Kasumi-1 (cell line): ENCODE measurements at regions not wholly inside any gene's neighbourhood (a gene's known extent, or its start where the extent isn't known, plus 50 kb on each side); places are given as distances from the start of the nearest gene placed in this dataset.
"Not testable (repeated sequence)": the region's sequence is repeated elsewhere in the genome, so short reads cannot be mapped to it uniquely, and the experiment has no call there.

ENCODE experiments used
- DNase-seq, 2 experiments: peaks; one replicate each; lab custom pipeline; 2025; lab: John Stamatoyannopoulos, UW

- DNase-seq, result no peak
Observed at GRCh38 chr10:125605167-125605566, 77.8 kb downstream of the TEX36 start.

DNA sequence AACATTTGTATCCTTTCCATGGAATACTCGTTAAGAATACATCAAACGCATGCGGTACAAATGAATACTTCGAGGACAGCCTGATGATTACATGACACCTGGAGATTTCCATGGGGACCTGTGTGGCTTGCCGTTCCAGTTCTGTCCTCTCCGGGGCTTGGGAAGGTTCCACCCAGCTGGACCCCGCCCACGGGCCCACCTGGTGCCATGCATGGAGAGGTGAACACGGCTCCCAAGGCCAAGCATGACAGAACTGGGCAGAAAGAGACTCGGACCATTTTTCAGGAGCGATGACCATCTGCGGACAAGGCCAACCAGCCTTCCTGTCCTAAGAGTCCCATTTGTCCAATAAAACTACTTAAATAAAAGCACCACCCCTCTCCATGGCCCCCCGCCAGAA lies 80.1 kb downstream of the TEX36 start:
- no peak for DNase-seq

DNA sequence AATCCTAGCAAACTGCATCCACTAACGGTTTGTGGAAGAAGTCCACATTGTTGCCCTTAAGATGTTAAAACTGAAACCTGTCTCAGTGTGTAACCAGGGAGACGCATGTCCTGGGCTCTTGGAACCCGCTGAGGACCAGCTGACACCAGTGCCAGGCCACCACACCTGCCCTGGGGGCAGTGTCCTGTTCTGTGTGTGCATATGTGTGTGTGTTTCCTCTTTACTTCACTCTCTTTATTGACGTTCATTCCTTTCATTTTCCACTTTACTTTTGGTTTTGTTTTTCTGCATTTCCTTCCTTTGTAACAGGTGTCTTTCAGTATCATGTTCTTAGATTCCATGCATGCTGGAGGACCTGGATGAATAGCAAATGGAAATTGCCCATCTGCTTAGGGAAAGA lies 83.8 kb downstream of the TEX36 start:
- no peak for DNase-seq

GRCh38 chr10:125595911-125596310 lies 87.1 kb downstream of the TEX36 start:
- DNase-seq, result no peak

DNA sequence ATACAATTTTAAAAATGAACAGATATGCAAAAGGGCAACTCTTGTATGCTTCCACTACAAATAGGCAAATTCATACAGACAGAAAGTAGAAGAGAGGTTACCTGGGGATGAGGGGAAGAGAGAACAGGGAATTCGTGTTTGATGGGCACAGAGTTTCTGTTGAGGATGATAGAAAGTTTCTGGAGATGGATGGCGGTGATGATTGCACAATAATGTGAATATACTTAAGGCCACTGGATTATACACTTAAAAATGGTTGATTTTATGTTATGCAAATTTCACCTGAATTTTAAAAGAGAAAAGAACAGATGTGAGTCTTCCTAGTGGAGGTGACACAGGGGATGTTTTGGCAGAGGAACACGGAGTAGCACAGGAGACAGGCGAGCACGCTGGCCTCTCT lies 89.3 kb downstream of the TEX36 start:
- no peak for DNase-seq

- no peak for DNase-seq
Observed at GRCh38 chr10:125592897-125593296, 90.1 kb downstream of the TEX36 start.

DNA sequence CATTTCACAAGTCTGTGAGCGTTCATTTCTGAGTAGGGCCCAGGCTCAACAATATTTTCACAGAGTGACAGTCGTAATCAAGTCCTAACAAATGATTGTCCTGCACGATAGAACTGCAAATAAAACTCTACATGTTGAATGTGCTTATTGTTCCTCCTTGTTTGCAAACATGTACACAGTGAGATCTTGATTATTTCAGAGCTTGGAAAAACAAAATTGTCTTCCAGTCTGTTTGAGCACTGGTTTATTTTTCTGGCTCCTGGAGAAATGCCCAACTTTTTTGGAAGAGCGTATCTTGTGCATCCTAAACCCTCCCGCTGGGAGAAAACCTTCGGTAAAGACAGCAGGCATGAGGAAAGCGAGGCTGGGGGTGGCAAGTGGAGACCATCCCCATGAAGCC lies 91.1 kb downstream of the TEX36 start:
- DNase-seq, result no peak

- not testable (repeated sequence) for DNase-seq
Observed at GRCh38 chr10:125588738-125589137, 94.2 kb downstream of the TEX36 start.

DNA sequence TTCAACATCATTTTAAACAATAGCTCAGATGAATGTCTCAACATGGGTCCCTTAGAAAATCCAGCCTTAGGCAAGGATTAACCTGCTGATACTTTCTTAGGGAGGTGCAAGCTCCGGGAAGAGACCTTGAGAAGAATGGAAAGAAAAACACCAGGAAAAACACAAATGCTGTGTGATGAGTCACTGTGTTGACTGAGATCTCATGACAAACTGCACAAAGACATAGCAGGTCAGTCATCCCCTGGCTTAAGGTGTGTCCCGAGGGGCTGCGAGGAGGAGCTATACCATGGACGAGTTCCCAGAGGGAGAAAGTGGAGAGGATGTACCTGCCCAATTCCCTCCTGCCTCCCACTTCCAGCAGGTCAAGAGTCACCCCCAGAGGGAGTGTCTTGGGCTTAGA lies 98.0 kb downstream of the TEX36 start:
- DNase-seq, result no peak

GRCh38 chr10:125578658-125579315 lies 104.2 kb downstream of the TEX36 start:
- DNase-seq, result no peak

GRCh38 chr10:125575843-125576242 lies 107.1 kb downstream of the TEX36 start:
- no peak for DNase-seq

- no peak for DNase-seq
Observed at GRCh38 chr10:125568156-125568555, 114.8 kb downstream of the TEX36 start.

DNA sequence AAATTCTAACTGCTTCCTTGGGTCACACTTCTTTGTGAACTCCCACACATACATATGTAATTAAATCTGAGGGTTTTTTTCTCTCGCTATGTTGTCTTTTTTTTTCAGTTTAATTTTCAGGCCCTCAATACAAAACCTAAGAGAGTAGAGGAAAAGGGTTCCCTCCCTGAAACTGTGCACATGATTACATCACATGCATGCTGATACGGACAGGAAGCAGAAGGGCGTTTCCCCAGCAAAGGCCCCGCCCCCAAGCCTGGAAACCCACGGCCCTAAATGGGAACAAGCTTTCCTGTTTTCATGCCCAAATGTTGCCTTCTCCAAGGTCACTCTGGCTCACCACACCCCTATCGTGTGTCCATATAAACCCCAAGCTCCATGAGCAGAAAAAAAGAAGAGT lies 115.4 kb downstream of the TEX36 start:
- DNase-seq, result no peak

DNA sequence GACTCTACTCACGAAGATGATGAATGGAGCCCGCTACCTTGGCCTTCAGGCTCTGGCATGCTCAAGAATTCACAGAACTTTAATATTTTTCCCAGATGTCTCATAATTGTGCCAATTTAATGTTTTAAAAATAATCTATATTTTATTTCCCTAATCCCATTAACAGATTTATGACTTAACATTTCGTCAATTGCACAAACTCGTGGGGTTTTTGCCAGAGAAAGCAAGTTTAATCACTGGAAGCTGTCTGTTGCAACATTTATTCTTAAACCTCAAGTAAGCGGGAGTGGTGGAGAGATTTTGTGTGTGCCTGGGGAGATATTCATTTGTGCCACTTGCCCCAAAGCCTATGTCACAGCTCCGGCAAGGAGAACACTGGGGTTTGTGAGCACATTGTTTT lies 117.9 kb downstream of the TEX36 start:
- no peak for DNase-seq

DNA sequence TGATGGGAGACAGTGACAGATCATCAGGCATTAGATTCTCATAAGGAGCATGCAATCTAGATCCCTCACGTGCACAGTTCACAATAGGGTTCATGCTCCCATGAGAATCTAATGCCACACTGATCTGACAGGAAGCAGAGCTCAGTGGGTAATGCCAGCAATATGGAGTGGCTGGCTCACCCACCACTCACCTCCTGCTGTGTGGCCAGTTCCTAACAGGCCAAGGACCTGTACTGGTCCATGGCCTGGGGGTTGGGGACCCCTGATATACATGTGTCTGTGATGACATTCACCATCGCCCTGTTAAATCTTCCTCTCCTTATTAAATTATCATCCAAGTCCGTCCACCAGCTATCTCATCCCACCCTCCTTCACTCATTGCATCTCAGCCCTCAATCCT lies 118.4 kb downstream of the TEX36 start:
- DNase-seq, result no peak

- DNase-seq, result no peak
Observed at GRCh38 chr10:125562737-125563136, 120.2 kb downstream of the TEX36 start.

- DNase-seq, result no peak
Observed at GRCh38 chr10:125560947-125561346, 122.0 kb downstream of the TEX36 start.

DNA sequence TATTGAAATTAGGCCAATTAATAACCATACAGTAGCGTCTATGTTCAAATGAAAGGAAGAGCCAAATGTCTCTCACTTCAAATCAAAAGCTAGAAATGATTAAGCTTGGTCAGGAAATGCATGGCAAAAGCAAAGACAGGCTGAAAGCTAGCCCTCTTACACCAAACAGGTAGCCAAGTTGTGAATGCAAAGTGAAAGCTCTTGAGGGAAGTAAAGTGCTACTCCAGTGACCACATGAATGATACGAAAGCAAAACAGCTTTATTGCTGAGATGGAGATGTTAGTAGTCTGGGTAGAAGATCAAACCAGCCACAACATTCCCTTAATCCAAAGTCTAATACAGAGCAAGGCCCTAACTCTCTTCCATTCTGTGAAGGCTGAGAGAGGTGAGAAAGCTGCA lies 123.8 kb downstream of the TEX36 start:
- no peak for DNase-seq

DNA sequence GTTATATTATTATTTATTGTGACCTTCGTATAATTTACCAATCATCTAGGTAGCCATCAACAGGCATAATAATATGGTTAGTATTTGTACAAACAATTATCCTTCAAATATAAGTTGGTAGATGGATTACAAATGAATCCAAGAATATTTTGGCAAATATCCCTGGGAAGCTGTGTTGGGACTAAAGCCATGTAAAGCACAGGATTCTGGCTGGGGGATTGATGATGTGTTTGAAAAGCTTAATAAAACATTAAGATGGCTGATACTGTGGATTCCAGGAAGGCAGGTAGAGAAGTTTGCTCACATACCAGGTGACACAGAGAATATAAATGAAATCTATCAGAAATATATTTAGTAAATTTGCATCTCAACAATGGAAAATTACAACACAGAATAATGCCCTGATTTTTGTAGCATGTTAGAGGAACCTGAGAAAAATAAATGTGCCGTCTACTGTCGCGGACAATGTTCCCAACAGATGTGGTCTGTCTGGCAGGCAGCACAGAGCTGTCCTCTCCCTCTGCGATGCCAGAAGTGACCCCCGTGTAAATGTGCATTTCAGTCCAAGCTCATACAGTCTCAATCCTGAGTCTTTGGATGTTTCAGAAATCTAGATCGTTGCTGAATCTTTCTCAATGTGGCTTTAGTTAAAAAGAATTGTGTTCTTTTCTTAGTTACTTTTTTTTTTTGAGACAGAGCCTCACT lies 125.0 kb downstream of the TEX36 start:
- no peak for DNase-seq

GRCh38 chr10:125557311-125557710 lies 125.7 kb downstream of the TEX36 start:
- DNase-seq, result no peak

- no peak for DNase-seq
Observed at GRCh38 chr10:125556882-125557281, 126.1 kb downstream of the TEX36 start.

GRCh38 chr10:125555743-125556142 lies 127.2 kb downstream of the TEX36 start:
- no peak for DNase-seq

GRCh38 chr10:125555267-125555666 lies 127.7 kb downstream of the TEX36 start:
- DNase-seq, result no peak

GRCh38 chr10:125554753-125555152 lies 128.2 kb downstream of the TEX36 start:
- no peak for DNase-seq
